ENCODE measurements at regions not wholly inside any gene's neighbourhood (a gene's known extent, or its start where the extent isn't known, plus 50 kb on each side); places are given as distances from the start of the nearest gene placed in this dataset.

DNA sequence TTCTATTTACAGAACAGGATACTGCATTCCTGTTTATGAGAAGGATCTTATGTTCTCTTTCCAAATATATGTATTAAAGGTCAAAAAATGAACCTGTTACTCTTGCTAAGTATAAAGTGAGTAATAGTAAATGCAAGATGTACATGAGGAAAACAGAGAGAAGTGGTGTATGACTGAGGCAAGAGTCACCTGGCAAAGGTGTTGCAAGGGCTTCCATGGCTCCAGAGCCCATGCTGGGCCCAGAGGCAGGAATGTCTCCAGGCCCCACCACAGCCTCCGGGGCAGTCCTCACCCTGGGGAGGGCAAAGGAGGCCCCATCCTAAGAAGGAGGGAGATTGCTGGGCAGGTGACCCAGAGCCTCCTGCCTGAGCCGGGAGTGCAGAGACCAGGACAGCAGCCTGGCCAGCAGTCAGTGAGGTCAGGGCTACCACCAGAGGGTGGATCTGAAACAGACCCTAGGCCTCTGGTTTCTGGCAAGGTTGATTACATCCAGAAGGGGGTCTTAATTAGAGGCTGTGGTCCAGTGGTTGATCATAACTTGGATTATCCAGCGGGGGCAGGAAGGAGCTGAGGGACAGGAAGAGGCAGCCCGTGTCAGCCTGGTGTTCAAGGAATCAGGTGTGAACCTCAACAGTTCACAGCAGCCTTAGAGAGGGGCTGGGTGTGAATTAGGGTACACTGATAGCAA is 57.3 kb upstream of the CPLX2 start:
- Mint-ChIP-seq H3K4me3 (no peak overlapping the region), H3K27ac (no peak overlapping the region), H3K4me1 (peaks cover 2% of the 10 kb centered on the region), H3K36me3 (ENCODE audit: low read depth) (peaks cover 9% of the 10 kb centered on the region), H3K27me3 (peaks cover 46% of the 10 kb centered on the region)
- ATAC-seq, result no peak
- no peak for DNase-seq
- H3K9me3 ChIP-seq (ENCODE audit: control insufficient read depth, low read length, poor library complexity, severe bottlenecking), result no peaks in the 10 kb centered on the region

DNA sequence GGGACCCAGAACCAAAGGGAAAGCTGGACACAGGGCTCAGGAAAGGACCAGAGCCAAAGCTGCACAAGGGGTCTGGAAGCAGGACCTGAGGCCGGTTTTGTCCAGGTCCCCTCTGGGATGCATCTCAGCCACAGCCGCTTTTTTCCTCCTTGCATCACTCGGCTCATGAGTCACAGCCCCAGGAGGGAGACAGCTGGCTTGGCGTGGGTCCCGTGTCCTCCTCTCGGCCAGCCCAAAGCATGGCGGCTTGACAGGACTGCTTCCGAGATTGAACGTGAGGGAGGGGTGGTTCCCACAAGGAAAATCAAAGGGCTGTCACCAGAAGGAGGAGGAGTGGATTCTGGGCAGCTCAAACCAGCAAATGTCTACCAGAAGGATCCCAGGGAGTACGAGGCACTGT is 56.7 kb upstream of the CPLX2 start:
- no peak overlapping the region for H3K4me3 Mint-ChIP-seq
- DNase-seq, result no peak

DNA sequence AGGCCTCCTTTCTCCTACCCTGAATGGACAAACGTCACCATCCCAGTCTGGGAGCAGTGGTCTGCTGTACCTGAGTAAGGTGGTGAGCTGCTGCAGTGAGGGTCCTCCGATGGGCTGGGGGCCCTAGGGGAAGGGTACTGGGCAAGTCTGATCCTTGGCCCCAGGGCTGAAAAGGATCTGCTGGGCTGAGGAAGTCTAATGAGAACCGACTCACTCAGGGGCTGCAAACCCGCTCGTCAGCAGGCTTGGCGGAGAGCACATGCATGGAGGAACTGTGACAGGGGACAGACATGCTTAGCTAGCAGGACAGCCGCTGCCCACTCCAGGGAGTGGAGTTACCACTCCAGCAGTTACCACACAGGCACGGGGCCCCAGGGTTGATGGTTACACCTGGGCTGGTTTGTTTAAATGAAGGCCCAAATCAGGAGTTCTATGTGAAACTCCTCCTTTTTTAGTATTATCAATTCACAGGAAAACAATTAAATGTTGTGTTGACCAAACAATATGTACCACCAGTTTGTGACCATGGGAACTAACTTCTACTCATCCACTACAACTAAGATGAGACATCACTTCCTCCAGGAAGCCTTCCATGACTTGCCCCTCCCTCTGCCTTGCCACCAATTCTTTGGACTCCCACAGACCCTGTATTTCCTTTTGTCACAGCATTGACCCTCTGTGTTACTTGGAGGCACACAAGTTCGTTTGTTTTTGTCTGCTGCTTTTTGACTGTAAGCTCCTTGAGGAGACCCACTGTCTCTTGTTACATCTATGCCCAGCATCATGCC is 56.1 kb upstream of the CPLX2 start:
- peaks cover 8% of the 10 kb centered on the region for H3K36me3 Mint-ChIP-seq (ENCODE audit: low read depth)
- DNase-seq (no peak), ATAC-seq (no peak)
- no peaks in the 10 kb centered on the region for H3K9me3 ChIP-seq (ENCODE audit: control insufficient read depth, low read length, poor library complexity, severe bottlenecking)
- peaks cover 34% of the 10 kb centered on the region for H3K27me3 Mint-ChIP-seq
- no peak overlapping the region for H3K27ac Mint-ChIP-seq
- peaks cover 2% of the 10 kb centered on the region for H3K4me1 Mint-ChIP-seq
- H3K4me3 Mint-ChIP-seq, result no peak overlapping the region

More for the DNA sequence above, 56.7 kb upstream of the CPLX2 start:
- ATAC-seq, result no peak
- Mint-ChIP-seq H3K27me3 (peaks cover 41% of the 10 kb centered on the region), H3K36me3 (ENCODE audit: low read depth) (peaks cover 8% of the 10 kb centered on the region), H3K4me1 (peaks cover 2% of the 10 kb centered on the region), H3K27ac (no peak overlapping the region)
- H3K9me3 ChIP-seq (ENCODE audit: control insufficient read depth, low read length, poor library complexity, severe bottlenecking), result no peaks in the 10 kb centered on the region

DNA sequence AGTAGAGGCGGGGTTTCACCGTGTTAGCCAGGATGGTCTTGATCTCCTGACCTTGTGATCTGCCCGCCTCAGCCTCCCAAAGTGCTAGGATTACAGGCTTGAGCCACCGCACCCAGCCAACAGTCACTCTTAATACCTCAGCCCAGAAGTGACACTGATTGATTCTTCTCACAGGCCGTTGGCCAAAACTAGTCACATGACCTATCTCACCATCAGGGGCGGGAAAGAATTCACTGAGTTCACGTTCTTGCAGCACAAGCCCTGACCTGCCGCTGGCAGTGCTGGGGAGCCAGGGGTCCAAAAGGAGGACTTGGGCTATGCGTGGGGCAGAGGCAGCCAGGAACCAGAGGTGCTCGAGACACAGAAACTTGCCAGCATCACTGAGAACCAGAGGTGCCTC is 55.0 kb upstream of the CPLX2 start:
- Mint-ChIP-seq H3K36me3 (ENCODE audit: low read depth) (peaks cover 8% of the 10 kb centered on the region), H3K27ac (no peak overlapping the region), H3K4me1 (peaks cover 2% of the 10 kb centered on the region), H3K4me3 (no peak overlapping the region), H3K27me3 (peaks cover 26% of the 10 kb centered on the region)
- ATAC-seq, result no peak
- H3K9me3 ChIP-seq (ENCODE audit: control insufficient read depth, low read length, poor library complexity, severe bottlenecking), result no peaks in the 10 kb centered on the region
- DNase-seq, result no peak

DNA sequence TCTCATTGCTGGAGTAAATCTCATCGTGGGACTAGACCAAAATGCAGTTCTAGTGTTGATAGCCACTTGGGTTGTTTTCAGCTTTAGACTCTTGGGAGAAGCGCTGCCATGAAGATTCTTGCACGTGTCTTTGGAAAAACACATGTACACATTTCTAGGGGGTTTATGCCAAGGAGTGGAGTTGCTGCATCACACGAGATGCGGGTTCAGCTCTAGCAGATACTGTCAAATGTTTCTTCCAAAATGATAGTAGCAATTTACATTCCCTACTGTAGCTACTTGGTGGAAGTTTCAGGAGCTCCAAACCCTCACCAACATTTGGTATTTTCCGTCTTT is 52.3 kb upstream of the CPLX2 start:
- H3K36me3 Mint-ChIP-seq (ENCODE audit: low read depth), result peaks cover 6% of the 10 kb centered on the region
- H3K4me1 Mint-ChIP-seq, result peaks cover 6% of the 10 kb centered on the region
- no peak for DNase-seq
- H3K27me3 Mint-ChIP-seq, result peaks cover 12% of the 10 kb centered on the region
- H3K27ac Mint-ChIP-seq, result no peak overlapping the region
- H3K9me3 ChIP-seq (ENCODE audit: control insufficient read depth, low read length, poor library complexity, severe bottlenecking), result no peaks in the 10 kb centered on the region
- ATAC-seq, result no peak
- no peak overlapping the region for H3K4me3 Mint-ChIP-seq

DNA sequence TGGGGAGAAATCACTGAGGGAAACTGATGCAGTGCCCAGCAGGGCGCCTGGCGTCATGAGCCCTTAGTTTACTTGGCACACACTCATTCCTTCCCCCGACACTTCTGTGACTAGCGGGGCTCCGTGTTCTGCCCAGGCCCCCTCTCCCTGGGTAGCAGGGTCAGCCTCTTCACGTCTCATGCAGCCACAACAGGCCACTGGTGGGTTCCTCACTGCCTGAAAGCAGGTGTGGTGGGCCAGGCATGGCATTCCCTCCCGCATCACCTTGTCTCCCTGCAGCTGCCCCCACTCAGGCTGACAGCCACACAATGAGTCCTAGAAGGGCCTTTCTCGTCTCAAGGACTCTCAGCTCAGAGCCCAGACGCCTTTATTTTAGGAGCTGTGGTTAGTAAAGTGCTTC is 51.1 kb upstream of the CPLX2 start:
- Mint-ChIP-seq H3K4me1 (peaks cover 6% of the 10 kb centered on the region), H3K36me3 (ENCODE audit: low read depth) (peaks cover 5% of the 10 kb centered on the region), H3K27ac (no peak overlapping the region), H3K4me3 (no peak overlapping the region), H3K27me3 (peaks cover 15% of the 10 kb centered on the region)
- H3K9me3 ChIP-seq (ENCODE audit: control insufficient read depth, low read length, poor library complexity, severe bottlenecking), result no peaks in the 10 kb centered on the region
- no peak for ATAC-seq
- no peak for DNase-seq

Data from T-helper 17 cell (primary cell).